Mesendoderm (in vitro differentiated cells): ENCODE measurements at regions not wholly inside any gene's neighbourhood (a gene's known extent, or its start where the extent isn't known, plus 50 kb on each side); places are given as distances from the start of the nearest gene placed in this dataset.

Experiments
- DNase-seq: peaks from one replicate; pipeline ENCODE4 v3.0.0; 2013
- H2AK5ac ChIP-seq: 2 replicates; pipeline ENCODE4 v1.6.1; 2013; ENCODE audit warnings: low read length, inconsistent platforms
- H2BK120ac ChIP-seq: 2 replicates; pipeline ENCODE4 v1.6.1; 2013; ENCODE audit warnings: low read depth, mild to moderate bottlenecking, low read length, moderate library complexity, mixed read lengths
- H2BK15ac ChIP-seq: replicated peaks from 2 replicates; pipeline ENCODE4 v1.6.1; 2013; ENCODE audit warnings: low read depth, mild to moderate bottlenecking, moderate library complexity
- H2BK5ac ChIP-seq: 2 replicates; pipeline ENCODE4 v1.6.1; 2013; ENCODE audit warnings: low read length, inconsistent platforms
- H3K18ac ChIP-seq: 2 replicates; pipeline ENCODE4 v1.6.1; 2013; ENCODE audit warnings: mild to moderate bottlenecking, low read length, mixed read lengths
- H3K23ac ChIP-seq: one replicate; pipeline ENCODE4 v1.6.1; 2013; ENCODE audit warnings: low read length
- H3K27ac ChIP-seq: 2 replicates; pipeline ENCODE4 v1.5.1; 2013; ENCODE audit warnings: low read depth, mild to moderate bottlenecking, inconsistent platforms, low read length, moderate library complexity
- H3K27me3 ChIP-seq: 2 replicates; pipeline ENCODE4 v1.6.1; 2013; ENCODE audit warnings: low read length, control low read depth, mild to moderate bottlenecking, inconsistent platforms; ENCODE audit not compliant: insufficient read depth, poor library complexity
- H3K36me3 ChIP-seq: 2 replicates; pipeline ENCODE4 v1.6.1; 2013; ENCODE audit warnings: low read length, inconsistent platforms; ENCODE audit not compliant: control insufficient read depth, insufficient read depth
- H3K4ac ChIP-seq: one replicate; pipeline ENCODE4 v1.6.1; 2013; ENCODE audit warnings: low read depth, mild to moderate bottlenecking, low read length, moderate library complexity
- H3K4me1 ChIP-seq: 2 replicates; pipeline ENCODE4 v1.6.1; 2013; ENCODE audit warnings: low read depth, low read length, inconsistent platforms; ENCODE audit not compliant: control insufficient read depth
- H3K4me2 ChIP-seq: 2 replicates; pipeline ENCODE4 v1.6.1; 2013; ENCODE audit warnings: low read length
- H3K4me3 ChIP-seq: 2 replicates; pipeline ENCODE4 v1.5.1; 2013; ENCODE audit warnings: mild to moderate bottlenecking, low read length
- H3K56ac ChIP-seq: one replicate; pipeline ENCODE4 v1.6.1; 2013; ENCODE audit warnings: low read length
- H3K79me1 ChIP-seq: 2 replicates; pipeline ENCODE4 v1.6.1; 2013; ENCODE audit warnings: low read length, inconsistent platforms
- H3K79me2 ChIP-seq: 2 replicates; pipeline ENCODE4 v1.6.1; 2013; ENCODE audit warnings: mild to moderate bottlenecking, low read length; ENCODE audit not compliant: control insufficient read depth, insufficient read depth
- H3K9ac ChIP-seq: 2 replicates; pipeline ENCODE4 v1.6.1; 2013; ENCODE audit warnings: low read length, inconsistent platforms
- H4K5ac ChIP-seq: one replicate; pipeline ENCODE4 v1.6.1; 2013; ENCODE audit warnings: low read length
- H4K8ac ChIP-seq: one replicate; pipeline ENCODE4 v1.6.1; 2013; ENCODE audit warnings: low read depth, mild to moderate bottlenecking, control low read depth, low read length, moderate library complexity
- WGBS: extraction: QIAGEN DNeasy Blood & Tissue Kit; methylation state at CpG from one replicate; pipeline ENCODE4 v1.1.7; 2013; ENCODE audit warnings: low lambda C conversion rate, missing lambda C conversion rate; ENCODE audit not compliant: insufficient coverage; ENCODE audit errors: extremely low coverage; 5-methylcytosine and 5-hydroxymethylcytosine counted together

GRCh38 chr1:177746155-177746554, 223.7 kb downstream of the SEC16B start:
- H4K5ac ChIP-seq, result no peak overlapping the region
- no peak for DNase-seq

GRCh38 chr1:177744906-177745305, 225.0 kb downstream of the SEC16B start:
- WGBS, result 100% methylated on average over 1 of the region's 1 CpG
- H3K56ac ChIP-seq, result no peak overlapping the region
- H3K4me1 ChIP-seq, result peaks cover 4% of the 10 kb centered on the region
- no peak overlapping the region for H2AK5ac ChIP-seq
- H3K23ac ChIP-seq, result no peak overlapping the region
- H3K36me3 ChIP-seq, result no peaks in the 10 kb centered on the region
- H3K27ac ChIP-seq, result no peak overlapping the region
- no peak overlapping the region for H4K5ac ChIP-seq
- no peak overlapping the region for H3K9ac ChIP-seq
- no peaks in the 10 kb centered on the region for H3K27me3 ChIP-seq
- H3K79me1 ChIP-seq, result no peaks in the 10 kb centered on the region
- no peaks in the 10 kb centered on the region for H3K79me2 ChIP-seq
- no peak overlapping the region for H2BK120ac ChIP-seq
- no peak overlapping the region for H2BK5ac ChIP-seq
- H3K4me2 ChIP-seq, result no peak overlapping the region
- H3K4ac ChIP-seq, result no peak overlapping the region
- H3K4me3 ChIP-seq, result no peak overlapping the region
- no peak overlapping the region for H3K18ac ChIP-seq
- no peak for DNase-seq
- no peak overlapping the region for H4K8ac ChIP-seq
- H2BK15ac ChIP-seq, result no peak overlapping the region

More at GRCh38 chr1:177746155-177746554, 223.7 kb downstream of the SEC16B start:
- H2BK15ac ChIP-seq, result no peak overlapping the region
- no peak overlapping the region for H3K56ac ChIP-seq
- no peaks in the 10 kb centered on the region for H3K79me1 ChIP-seq
- H3K79me2 ChIP-seq, result no peaks in the 10 kb centered on the region
- no peak overlapping the region for H3K27ac ChIP-seq
- H2AK5ac ChIP-seq, result no peak overlapping the region
- H3K4me3 ChIP-seq, result no peak overlapping the region
- no peak overlapping the region for H2BK5ac ChIP-seq
- H3K18ac ChIP-seq, result no peak overlapping the region
- no peak overlapping the region for H3K9ac ChIP-seq
- no peaks in the 10 kb centered on the region for H3K27me3 ChIP-seq
- no peaks in the 10 kb centered on the region for H3K36me3 ChIP-seq
- no peak overlapping the region for H4K8ac ChIP-seq
- no peak overlapping the region for H3K4ac ChIP-seq
- H2BK120ac ChIP-seq, result no peak overlapping the region
- no peak overlapping the region for H3K4me2 ChIP-seq
- no CpG with 5 or more reads among the region's 3 CpGs for WGBS
- no peak overlapping the region for H3K23ac ChIP-seq
- H3K4me1 ChIP-seq, result peaks cover 4% of the 10 kb centered on the region

- no CpG with 5 or more reads among the region's 1 CpG for WGBS
- DNase-seq, result peak; percentile 62
Measured at GRCh38 chr1:177741476-177741875, 228.4 kb downstream of the SEC16B start.

GRCh38 chr1:177739780-177740179, 230.1 kb downstream of the SEC16B start:
- H3K18ac ChIP-seq, result no peak overlapping the region
- no peak overlapping the region for H3K56ac ChIP-seq
- no peak overlapping the region for H3K4me3 ChIP-seq
- H3K9ac ChIP-seq, result no peak overlapping the region
- no peak overlapping the region for H3K23ac ChIP-seq
- H3K4ac ChIP-seq, result no peak overlapping the region
- H2BK120ac ChIP-seq, result no peak overlapping the region
- no peak overlapping the region for H4K8ac ChIP-seq
- peaks cover 4% of the 10 kb centered on the region for H3K4me1 ChIP-seq
- no peak overlapping the region for H3K4me2 ChIP-seq
- H3K36me3 ChIP-seq, result no peaks in the 10 kb centered on the region
- H2AK5ac ChIP-seq, result no peak overlapping the region
- H3K79me1 ChIP-seq, result no peaks in the 10 kb centered on the region
- no peaks in the 10 kb centered on the region for H3K27me3 ChIP-seq
- no peak for DNase-seq
- WGBS, result no CpG with 5 or more reads among the region's 2 CpGs
- H3K79me2 ChIP-seq, result no peaks in the 10 kb centered on the region
- no peak overlapping the region for H4K5ac ChIP-seq
- no peak overlapping the region for H3K27ac ChIP-seq
- no peak overlapping the region for H2BK5ac ChIP-seq
- H2BK15ac ChIP-seq, result no peak overlapping the region

More at GRCh38 chr1:177741476-177741875, 228.4 kb downstream of the SEC16B start:
- Histone ChIP-seq H2AK5ac (no peak overlapping the region), H3K4me3 (no peak overlapping the region), H3K27me3 (no peaks in the 10 kb centered on the region), H2BK120ac (no peak overlapping the region), H3K4ac (no peak overlapping the region), H3K79me2 (no peaks in the 10 kb centered on the region), H3K4me1 (peaks cover 4% of the 10 kb centered on the region), H3K79me1 (no peaks in the 10 kb centered on the region), H3K56ac (no peak overlapping the region), H3K36me3 (no peaks in the 10 kb centered on the region), H4K8ac (no peak overlapping the region), H3K27ac (no peak overlapping the region), H2BK5ac (no peak overlapping the region), H3K18ac (no peak overlapping the region), H3K4me2 (no peak overlapping the region), H2BK15ac (no peak overlapping the region), H3K23ac (no peak overlapping the region), H3K9ac (no peak overlapping the region), H4K5ac (no peak overlapping the region)

GRCh38 chr1:177737456-177737855, 232.4 kb downstream of the SEC16B start:
- Histone ChIP-seq H3K27me3 (no peaks in the 10 kb centered on the region), H2BK15ac (no peak overlapping the region), H3K9ac (no peak overlapping the region), H3K27ac (no peak overlapping the region), H3K4me3 (no peak overlapping the region), H3K4me1 (peaks cover 4% of the 10 kb centered on the region), H3K79me1 (no peaks in the 10 kb centered on the region), H3K36me3 (no peaks in the 10 kb centered on the region), H2BK5ac (no peak overlapping the region), H3K56ac (no peak overlapping the region), H3K18ac (no peak overlapping the region), H4K8ac (no peak overlapping the region), H2AK5ac (no peak overlapping the region), H3K4ac (no peak overlapping the region), H3K79me2 (no peaks in the 10 kb centered on the region), H3K4me2 (no peak overlapping the region), H3K23ac (no peak overlapping the region), H2BK120ac (no peak overlapping the region), H4K5ac (no peak overlapping the region)
- no CpG with 5 or more reads among the region's 2 CpGs for WGBS
- no peak for DNase-seq

- Histone ChIP-seq H3K18ac (no peak overlapping the region), H3K4ac (no peak overlapping the region), H3K79me1 (no peaks in the 10 kb centered on the region), H3K4me2 (no peak overlapping the region), H3K4me1 (no peaks in the 10 kb centered on the region), H2BK5ac (no peak overlapping the region), H3K27me3 (no peaks in the 10 kb centered on the region), H3K9ac (no peak overlapping the region), H4K5ac (no peak overlapping the region), H3K56ac (no peak overlapping the region), H4K8ac (no peak overlapping the region), H3K36me3 (no peaks in the 10 kb centered on the region), H3K23ac (no peak overlapping the region), H3K4me3 (no peak overlapping the region), H2AK5ac (no peak overlapping the region), H3K27ac (no peak overlapping the region), H3K79me2 (no peaks in the 10 kb centered on the region), H2BK15ac (no peak overlapping the region), H2BK120ac (no peak overlapping the region)
- no peak for DNase-seq
- WGBS, result no CpG with 5 or more reads among the region's 7 CpGs
Measured at GRCh38 chr1:177732178-177732577, 237.7 kb downstream of the SEC16B start.
